CD4-positive, alpha-beta T cell (primary cell): ENCODE measurements at regions not wholly inside any gene's neighbourhood (a gene's known extent, or its start where the extent isn't known, plus 50 kb on each side); places are given as distances from the start of the nearest gene placed in this dataset.

Experiments
- ATAC-seq: fragments of 200-7000 bp; cut with Tn5 transposase; one replicate; pipeline ENCODE4 v1.10.0; 2022; ENCODE audit warnings: mild to moderate bottlenecking; ENCODE audit not compliant: poor library complexity
- CTCF ChIA-PET: fragments of 350-600 bp; sonication (Branson Sonifier 250); formaldehyde crosslinking; loops from one replicate; lab custom pipeline; 2021; ENCODE audit warnings: antibody characterized with exemption, inconsistent platforms; lab: Charles Lee
- POLR2A ChIA-PET: fragments of 350-600 bp; sonication (Branson Sonifier 250); formaldehyde crosslinking; loops from one replicate; lab custom pipeline; 2021; ENCODE audit warnings: antibody characterized with exemption, inconsistent platforms; lab: Charles Lee
- DNase-seq, 14 experiments: peaks; one replicate each; pipeline ENCODE4 v3.0.0-alpha.2; 2013 to 2020; ENCODE audit warnings: mixed read lengths in 2 of 14
- H3K27ac ChIP-seq, 2 donors: one replicate each; pipeline versions ENCODE4 v1.5.1 to v1.7.0; 2013; ENCODE audit warnings: low read length in 2 of 2, low read depth in 1 of 2, mild to moderate bottlenecking in 1 of 2
- H3K27me3 ChIP-seq, 2 experiments: 1 replicate in 1 of 2; 2 replicates in 1 of 2; pipeline versions ENCODE4 v1.6.1 to v1.7.0; 2013; ENCODE audit warnings: low read length in 2 of 2, control low read depth in 1 of 2, mild to moderate bottlenecking in 1 of 2, moderate library complexity in 1 of 2; ENCODE audit not compliant: insufficient read depth in 2 of 2, control insufficient read depth in 1 of 2
- H3K36me3 ChIP-seq: one replicate; pipeline ENCODE4 v1.6.1; 2013; ENCODE audit warnings: low read length, control low read depth; ENCODE audit not compliant: insufficient read depth
- H3K4me1 ChIP-seq: one replicate; pipeline ENCODE4 v1.6.1; 2013; ENCODE audit warnings: low read length, control low read depth; ENCODE audit not compliant: insufficient read depth
- H3K4me3 ChIP-seq: one replicate; pipeline ENCODE4 v1.5.1; 2013; ENCODE audit warnings: mild to moderate bottlenecking, low read length, moderate library complexity
- H3K9me3 ChIP-seq, 2 experiments: 1 replicate in 1 of 2; 2 replicates in 1 of 2; pipeline versions ENCODE4 v1.6.1 to v1.7.0; 2013; ENCODE audit warnings: low read length in 2 of 2, mild to moderate bottlenecking in 2 of 2, control low read depth in 1 of 2, moderate library complexity in 1 of 2; ENCODE audit not compliant: control insufficient read depth in 1 of 2, insufficient read depth in 1 of 2
- H3K27ac Mint-ChIP-seq: one replicate; pipeline ENCODE4 v1.8.0; 2020; ENCODE audit warnings: mixed read lengths
- H3K27me3 Mint-ChIP-seq: one replicate; pipeline ENCODE4 v1.8.0; 2021; ENCODE audit warnings: mixed read lengths
- H3K36me3 Mint-ChIP-seq: one replicate; pipeline ENCODE4 v1.8.0; 2021; ENCODE audit warnings: low read depth, mixed read lengths
- H3K4me1 Mint-ChIP-seq: one replicate; pipeline ENCODE4 v1.8.0; 2021; ENCODE audit warnings: low read depth, mixed read lengths
- H3K4me3 Mint-ChIP-seq: one replicate; pipeline ENCODE4 v1.8.0; 2020; ENCODE audit warnings: mild to moderate bottlenecking, mixed read lengths
- H3K9me3 Mint-ChIP-seq: one replicate; pipeline ENCODE4 v1.8.0; 2020; ENCODE audit warnings: mixed read lengths
- intact Hi-C, 2 experiments: fragments of 100-400 bp; cut with DNase I in 1 of 2; cut with micrococcal nuclease in 1 of 2; formaldehyde crosslinking; loops; one replicate each; pipeline versions ENCODE4 v1.15.1 to v1.9.0; 2023 to 2025; cut with DNase I, micrococcal nuclease
- TF ChIP-seq, protein P1 (sequence below): fragments of 200-600 bp; IDR thresholded peaks from one replicate; pipeline ENCODE4 v1.8.0; 2022; ENCODE audit warnings: antibody characterized with exemption, mild to moderate bottlenecking

DNA sequence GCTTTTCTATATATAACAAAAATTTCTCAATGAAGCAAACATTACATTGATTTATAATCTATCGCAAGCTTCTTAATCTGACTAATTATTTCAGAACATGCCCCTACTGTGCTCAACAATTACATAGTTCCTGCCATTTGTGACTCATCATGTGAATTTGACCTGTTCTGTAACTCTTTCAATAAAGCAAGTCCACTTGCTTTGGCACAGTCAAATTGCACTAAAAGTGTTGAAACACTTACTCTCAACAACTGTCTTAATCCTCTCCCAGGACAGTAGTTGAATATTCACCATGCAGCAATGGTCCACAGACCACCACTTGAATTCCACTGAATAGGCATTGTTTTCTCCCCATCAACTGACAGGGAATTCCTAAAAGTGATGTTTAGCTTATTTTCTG is 67.7 kb upstream of the SPTLC3 start:
- no peaks in the 10 kb centered on the region for H3K9me3 Mint-ChIP-seq
- H3K4me3 ChIP-seq, result no peak overlapping the region
- no peak overlapping the region for H3K27ac Mint-ChIP-seq
- CTCF ChIA-PET, result no interaction called here
- POLR2A ChIA-PET, result no interaction called here
- no peaks in the 10 kb centered on the region for H3K36me3 Mint-ChIP-seq
- no peaks in the 10 kb centered on the region for H3K4me1 ChIP-seq
- intact Hi-C loops, result no loop called here
- H3K4me3 Mint-ChIP-seq, result no peak overlapping the region
- H3K9me3 ChIP-seq, result peaks cover 0 to 2% of the 10 kb centered on the region in 2 experiments
- DNase-seq, result no peak
- no peaks in the 10 kb centered on the region for H3K27me3 Mint-ChIP-seq
- no peak overlapping the region for H3K27ac ChIP-seq
- no peak for ATAC-seq
- H3K4me1 Mint-ChIP-seq, result no peaks in the 10 kb centered on the region
- no peaks in the 10 kb centered on the region for H3K36me3 ChIP-seq
- no peaks in the 10 kb centered on the region for H3K27me3 ChIP-seq
- TF ChIP-seq, protein P1, sequence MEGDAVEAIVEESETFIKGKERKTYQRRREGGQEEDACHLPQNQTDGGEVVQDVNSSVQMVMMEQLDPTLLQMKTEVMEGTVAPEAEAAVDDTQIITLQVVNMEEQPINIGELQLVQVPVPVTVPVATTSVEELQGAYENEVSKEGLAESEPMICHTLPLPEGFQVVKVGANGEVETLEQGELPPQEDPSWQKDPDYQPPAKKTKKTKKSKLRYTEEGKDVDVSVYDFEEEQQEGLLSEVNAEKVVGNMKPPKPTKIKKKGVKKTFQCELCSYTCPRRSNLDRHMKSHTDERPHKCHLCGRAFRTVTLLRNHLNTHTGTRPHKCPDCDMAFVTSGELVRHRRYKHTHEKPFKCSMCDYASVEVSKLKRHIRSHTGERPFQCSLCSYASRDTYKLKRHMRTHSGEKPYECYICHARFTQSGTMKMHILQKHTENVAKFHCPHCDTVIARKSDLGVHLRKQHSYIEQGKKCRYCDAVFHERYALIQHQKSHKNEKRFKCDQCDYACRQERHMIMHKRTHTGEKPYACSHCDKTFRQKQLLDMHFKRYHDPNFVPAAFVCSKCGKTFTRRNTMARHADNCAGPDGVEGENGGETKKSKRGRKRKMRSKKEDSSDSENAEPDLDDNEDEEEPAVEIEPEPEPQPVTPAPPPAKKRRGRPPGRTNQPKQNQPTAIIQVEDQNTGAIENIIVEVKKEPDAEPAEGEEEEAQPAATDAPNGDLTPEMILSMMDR, result no peak

DNA sequence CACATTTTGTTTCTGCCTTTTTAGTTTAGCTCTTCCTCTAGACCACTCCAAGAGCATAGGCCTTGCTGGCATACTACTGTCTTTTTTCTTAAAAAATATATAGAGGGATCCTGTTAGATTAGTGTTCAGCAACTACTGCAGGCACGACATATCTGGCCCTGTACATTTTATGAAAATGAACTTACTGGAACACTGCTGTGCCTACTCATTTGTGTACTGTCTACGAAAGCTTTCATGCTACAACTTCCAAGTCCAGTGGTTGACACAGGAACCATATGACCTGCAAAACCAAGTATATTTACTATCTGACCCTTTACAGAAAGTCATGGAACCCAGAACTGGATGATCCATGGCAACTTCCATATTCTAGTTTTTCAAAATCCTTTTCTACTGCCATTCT is 66.6 kb upstream of the SPTLC3 start:
- no peak overlapping the region for H3K27ac ChIP-seq
- H3K36me3 ChIP-seq, result no peaks in the 10 kb centered on the region
- Mint-ChIP-seq H3K36me3 (no peaks in the 10 kb centered on the region), H3K9me3 (no peaks in the 10 kb centered on the region), H3K27me3 (no peaks in the 10 kb centered on the region), H3K27ac (no peak overlapping the region), H3K4me3 (no peak overlapping the region), H3K4me1 (no peaks in the 10 kb centered on the region)
- intact Hi-C loops, result no loop called here
- ATAC-seq (no peak), DNase-seq (no peak)
- POLR2A ChIA-PET, result no interaction called here
- H3K4me1 ChIP-seq, result no peaks in the 10 kb centered on the region
- H3K9me3 ChIP-seq, result no peaks in the 10 kb centered on the region
- H3K27me3 ChIP-seq, result no peaks in the 10 kb centered on the region
- TF ChIP-seq, protein P1, result no peak
- CTCF ChIA-PET, result no interaction called here
- no peak overlapping the region for H3K4me3 ChIP-seq

DNA sequence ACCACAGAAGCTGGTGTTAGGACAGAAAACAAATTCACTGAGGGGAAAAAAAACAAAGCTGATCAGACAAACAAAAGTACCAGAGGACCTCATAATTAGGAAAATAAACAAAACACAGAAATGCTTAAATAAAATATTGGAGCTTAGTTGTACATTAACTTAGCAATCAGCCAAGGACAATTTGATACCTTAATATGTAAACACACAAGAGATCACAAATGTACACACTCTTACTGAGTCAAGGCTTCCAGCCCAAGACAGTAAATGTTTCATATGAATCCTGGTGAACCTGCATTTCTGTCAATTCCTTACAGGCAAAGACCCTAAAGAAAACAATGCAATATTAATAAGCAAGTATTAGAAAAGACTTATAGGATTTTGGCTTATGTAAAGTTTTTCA is 62.0 kb upstream of the SPTLC3 start:
- H3K4me1 Mint-ChIP-seq, result no peaks in the 10 kb centered on the region
- no peaks in the 10 kb centered on the region for H3K9me3 Mint-ChIP-seq
- TF ChIP-seq, protein P1, result no peak
- peaks cover 0 to 8% of the 10 kb centered on the region in 2 experiments for H3K9me3 ChIP-seq
- intact Hi-C loops, result no loop called here
- POLR2A ChIA-PET, result interaction anchor here (0.7 kb wide), 1 partner anchor 111 kb away, joined by 3 read pairs; no protein-coding TSS in a partner anchor
- H3K27me3 ChIP-seq, result no peaks in the 10 kb centered on the region
- H3K27ac Mint-ChIP-seq, result no peak overlapping the region
- ATAC-seq (no peak), DNase-seq (no peak)
- no peak overlapping the region for H3K4me3 Mint-ChIP-seq
- CTCF ChIA-PET, result no interaction called here
- no peak overlapping the region for H3K4me3 ChIP-seq
- H3K36me3 ChIP-seq, result no peaks in the 10 kb centered on the region
- no peaks in the 10 kb centered on the region for H3K36me3 Mint-ChIP-seq
- H3K27me3 Mint-ChIP-seq, result no peaks in the 10 kb centered on the region
- H3K4me1 ChIP-seq, result no peaks in the 10 kb centered on the region
- H3K27ac ChIP-seq, result no peak overlapping the region
